HG02970 (cell line): ENCODE measurements at regions not wholly inside any gene's neighbourhood (a gene's known extent, or its start where the extent isn't known, plus 50 kb on each side); places are given as distances from the start of the nearest gene placed in this dataset.
A peak's percentile ranks its signal among the peaks of the same experiment; 100 is the strongest.
"Not testable (repeated sequence)": the region's sequence is repeated elsewhere in the genome, so short reads cannot be mapped to it uniquely, and the experiment has no call there.

Source experiments
- ATAC-seq: cut with Tn5 transposase; IDR thresholded peaks from one replicate; pipeline ENCODE4 v1.9.1; 2021; ENCODE audit warnings: mild to moderate bottlenecking, moderate library complexity, moderate number of reproducible peaks; ENCODE audit not compliant: unreplicated experiment, low FRiP score

DNA sequence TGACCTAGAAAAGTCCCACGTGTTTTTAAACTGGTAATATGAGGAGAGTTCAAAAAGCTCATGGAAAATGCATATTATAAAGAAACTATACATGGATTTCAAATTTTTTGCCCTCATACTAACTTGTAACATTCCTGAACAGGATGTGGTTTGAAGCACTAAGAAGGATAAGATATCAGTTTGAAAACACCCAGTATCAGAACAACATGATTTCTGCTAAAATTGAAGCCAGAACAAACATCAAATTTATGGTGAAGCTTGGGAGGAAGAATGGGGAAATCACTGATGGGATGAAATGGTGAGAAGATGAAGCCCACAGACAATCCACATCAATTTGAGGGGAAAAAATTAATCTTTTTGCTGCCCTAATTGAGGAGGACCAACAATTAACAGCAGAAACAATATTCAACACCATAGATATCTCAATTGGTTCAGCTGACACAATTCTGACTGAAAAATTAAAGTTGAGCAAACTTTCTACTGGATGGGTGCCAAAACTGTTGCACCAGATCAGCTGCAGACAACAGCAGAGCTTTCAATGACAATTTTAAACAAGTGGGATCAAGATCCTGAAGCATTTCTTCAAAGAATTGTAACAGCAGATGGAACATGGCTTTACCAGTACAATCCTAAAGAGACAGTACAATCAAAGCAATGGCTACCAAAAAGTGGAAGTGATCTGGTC, 113.2 kb upstream of the SNX2 start:
- no peak for ATAC-seq

DNA sequence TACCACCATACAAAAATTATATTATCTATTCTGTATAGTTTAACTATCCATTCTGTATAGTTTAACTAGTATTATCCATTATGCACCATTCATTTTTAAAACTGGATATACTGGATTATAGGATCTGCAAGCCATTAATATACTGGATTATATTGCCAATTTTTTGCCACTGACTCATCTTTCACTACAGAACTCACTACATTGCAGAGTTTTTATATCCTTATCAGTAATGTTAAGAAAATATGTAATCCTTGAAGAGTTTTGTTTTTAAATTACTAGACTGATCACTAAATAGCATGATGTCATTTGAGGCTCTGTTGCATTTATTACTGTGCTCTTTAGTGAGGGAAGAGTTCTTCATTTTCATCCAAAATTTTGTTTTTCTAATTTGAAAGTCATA, 109.8 kb upstream of the SNX2 start:
- ATAC-seq = no peak

DNA sequence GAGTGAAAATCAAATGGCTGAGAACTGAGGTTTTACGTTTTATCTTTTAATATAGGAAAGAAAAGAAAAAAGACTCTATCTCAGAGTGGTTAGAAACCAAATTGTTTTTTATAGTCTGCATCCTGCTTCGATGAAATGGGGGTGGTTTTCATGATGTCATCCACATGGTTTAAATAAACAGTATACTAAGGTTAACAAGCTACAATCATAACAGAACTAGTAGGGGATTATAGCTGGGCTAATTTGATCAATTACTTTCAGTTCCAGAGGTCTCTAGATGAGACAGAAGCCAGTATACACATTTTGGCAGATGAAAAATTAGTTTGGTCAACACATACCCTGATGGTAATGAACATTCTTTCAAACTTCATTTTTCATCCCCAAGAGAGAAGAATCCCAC, 106.3 kb upstream of the SNX2 start:
- ATAC-seq = no peak

DNA sequence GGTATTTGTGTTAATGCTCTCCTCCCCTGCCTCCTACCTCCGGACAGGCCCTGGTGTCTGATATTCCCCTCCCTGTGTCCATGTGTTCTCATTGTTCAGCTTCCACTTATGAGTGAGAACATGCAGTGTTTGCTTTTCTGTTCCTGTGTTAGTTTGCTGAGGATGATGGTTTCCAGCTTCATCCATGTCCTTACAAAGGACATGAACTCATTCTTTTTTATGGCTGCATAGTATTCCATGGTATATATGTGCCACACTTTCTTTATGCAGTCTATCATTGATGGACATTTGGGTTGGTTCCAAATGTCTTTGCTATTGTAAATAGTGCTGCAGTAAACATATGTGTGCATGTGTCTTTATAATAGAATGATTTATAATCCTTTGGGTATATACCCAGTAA, 105.2 kb upstream of the SNX2 start:
- ATAC-seq = not testable (repeated sequence)

DNA sequence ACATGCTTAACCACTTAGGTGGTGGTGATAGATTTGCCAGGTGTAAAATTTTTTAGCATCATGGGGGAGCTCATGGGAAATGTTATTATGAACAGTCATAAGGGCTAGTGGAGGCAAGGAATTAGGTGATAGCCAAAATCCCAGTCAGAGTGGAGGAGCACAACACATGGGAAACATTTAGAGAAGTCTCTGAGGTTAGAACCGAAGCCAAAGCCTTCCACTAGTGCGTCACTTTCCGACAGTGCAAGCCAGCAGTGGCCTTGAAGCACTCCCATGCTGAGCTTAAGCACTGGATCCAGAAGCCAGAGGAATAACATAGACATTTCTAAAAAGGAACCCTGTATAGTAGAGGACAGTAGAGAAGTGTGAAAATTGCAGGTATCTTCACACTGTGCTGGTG, 101.5 kb upstream of the SNX2 start:
- ATAC-seq = no peak

DNA sequence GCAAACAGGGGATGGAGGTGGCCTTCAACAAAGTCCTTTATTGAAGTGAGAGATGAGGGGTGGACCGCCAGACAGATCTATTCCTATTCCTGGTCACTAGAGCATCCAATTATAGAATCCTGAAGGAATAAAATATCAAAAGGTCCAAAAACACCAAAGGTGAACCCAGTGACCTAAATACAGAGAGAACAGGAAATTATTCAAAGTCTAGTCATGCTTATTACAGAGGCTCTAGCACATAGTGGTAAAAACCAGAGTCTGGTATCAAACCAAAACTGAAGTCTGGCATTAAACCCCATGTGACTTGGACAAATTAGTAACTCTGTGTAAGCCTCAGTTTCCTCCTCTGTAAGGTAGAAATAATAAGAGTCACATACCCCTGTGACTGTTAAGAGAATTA, 100.5 kb upstream of the SNX2 start:
- no peak for ATAC-seq

DNA sequence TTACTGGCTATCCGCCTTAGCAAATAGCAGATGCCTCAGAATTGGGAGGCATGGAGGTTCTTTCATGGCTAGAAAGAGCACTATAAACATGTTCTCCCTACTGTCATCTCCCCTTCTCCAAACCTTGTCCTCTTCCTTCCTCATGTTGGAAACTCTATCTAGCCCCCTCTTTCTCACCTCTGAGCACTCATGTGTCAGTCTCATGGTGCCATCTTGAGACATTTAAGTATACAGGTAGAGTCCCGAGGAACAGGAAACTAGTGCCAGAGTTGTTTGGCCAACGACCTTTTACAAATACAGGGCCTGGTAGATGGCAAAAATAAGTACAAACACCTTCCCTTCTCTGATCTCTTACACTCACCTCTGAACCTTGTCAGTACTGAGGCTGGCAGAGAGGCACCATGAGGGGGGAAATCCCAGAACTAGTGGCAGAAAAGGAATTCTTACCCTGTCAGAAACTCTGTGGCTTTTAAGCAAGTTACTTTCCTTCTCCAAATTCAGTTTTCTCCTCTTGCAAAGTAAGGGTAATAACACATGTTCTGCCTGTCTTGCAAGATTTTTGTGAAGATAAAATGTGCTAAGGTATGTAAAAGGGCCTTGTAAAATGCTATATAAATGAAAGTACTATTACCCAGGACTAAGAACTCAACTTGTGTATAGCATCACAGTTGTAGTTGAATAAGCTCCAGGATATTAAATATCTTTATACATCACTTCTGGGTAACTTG, 94.1 kb upstream of the SNX2 start:
- no peak for ATAC-seq

DNA sequence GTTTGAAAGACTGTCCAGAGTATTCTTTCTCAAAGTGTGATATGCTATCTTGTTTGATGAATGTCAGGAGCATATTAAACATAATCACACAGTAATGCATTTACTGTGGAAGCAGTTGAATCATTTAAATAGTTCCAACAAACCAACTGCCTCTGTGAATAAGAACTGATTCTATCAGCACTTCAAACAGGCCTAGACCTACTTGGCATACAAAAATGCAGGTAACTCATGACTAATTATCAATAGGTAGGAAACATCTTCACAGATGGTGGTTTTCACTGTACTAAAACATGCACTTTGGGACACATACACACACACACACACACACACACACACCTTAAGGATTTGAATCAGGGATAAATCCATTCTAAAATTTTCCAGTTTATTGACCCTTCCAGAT, 91.2 kb upstream of the SNX2 start:
- ATAC-seq = no peak

DNA sequence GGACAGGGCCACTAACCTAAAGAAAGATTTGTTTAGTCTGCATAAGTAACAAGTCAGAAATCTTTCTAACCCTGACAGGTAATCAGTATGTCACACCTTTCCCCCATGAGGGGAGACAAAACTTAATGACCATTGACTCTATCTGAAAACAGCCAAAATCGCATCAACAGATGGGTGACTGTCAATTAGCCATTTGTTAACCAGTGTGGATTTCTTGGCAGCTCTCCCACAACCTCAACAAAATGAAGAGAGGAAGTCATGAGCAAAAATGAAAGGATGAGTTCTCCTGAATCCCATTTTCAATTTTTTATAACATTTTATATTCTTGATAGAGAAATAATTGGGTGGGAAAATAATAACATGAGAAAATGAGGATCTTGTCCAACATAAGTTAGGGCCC, 84.6 kb upstream of the SNX2 start:
- ATAC-seq = no peak

DNA sequence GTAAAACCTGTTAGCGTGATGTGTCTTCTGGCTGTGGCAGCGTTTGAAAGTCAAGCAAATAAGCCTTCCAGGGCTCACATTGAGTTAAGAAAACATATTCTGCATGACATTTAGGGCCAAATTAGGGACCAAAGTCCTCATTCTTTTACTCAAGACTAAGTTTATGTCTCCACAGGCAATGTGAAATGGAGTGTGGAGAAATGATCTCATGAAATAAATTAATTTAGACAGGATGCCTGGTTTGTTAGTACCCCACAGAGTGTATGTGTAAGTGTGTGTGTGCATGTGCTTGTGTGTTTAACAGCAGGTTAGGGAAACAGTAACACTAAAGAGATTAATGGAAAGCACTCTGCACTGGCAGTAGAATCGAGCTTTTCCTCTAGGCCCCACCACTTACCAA, 82.9 kb upstream of the SNX2 start:
- no peak for ATAC-seq

DNA sequence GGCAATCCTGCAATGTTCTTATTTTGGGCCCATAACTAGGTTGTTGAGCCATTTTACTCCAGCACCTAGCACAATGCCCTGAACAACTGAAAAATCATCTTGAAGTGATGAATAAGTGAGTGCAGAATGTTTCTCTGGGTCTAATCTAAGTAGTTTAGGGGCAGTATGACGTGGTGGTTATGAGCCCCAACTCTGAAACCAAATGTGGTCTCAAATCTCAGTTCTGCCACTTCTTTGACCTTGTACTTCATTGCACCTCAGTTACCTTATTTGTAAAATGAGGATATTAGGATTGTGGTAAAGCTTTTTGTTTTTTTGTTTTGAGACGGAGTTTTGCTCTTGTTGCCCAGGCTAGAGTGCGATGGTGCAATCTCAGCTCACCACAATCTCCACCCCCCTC, 80.9 kb upstream of the SNX2 start:
- ATAC-seq = no peak

DNA sequence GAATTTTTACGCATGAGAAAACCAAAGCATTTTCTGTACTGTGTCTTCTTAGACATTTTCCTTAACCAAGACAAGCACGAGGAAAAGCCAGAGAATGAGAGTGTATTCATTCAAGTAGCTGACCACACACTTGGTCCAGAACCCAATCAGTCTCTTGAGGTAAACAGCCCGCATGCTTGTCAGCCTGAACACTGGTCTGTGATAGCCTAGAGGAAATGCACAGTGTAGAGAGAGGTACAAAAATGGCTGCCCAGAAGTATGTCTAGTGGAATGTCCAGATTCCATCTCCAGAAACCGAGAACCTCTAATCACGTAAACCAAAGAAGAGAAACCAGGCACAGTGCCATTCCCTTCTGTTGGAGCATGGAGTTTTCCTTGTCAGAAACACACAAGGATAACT, 80.0 kb upstream of the SNX2 start:
- ATAC-seq = no peak

DNA sequence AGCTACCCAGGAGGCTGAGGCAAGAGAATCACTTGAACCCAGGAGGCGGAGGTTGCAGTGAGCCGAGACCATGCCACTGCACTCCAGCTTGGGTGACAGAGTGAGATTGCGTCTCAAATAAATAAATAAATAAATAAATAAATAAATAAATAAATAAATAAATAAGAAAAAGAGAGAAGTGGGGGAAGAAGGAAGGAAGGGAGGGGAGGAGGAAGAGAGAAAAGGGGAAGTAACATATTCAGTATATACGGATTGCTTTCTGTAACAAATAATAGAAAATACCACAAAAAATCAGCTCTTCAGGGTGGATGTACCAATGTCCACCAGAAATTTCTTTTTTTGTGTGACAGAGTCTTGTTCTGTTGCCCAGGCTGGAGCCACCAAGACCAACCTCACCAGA, 78.1 kb upstream of the SNX2 start:
- not testable (repeated sequence) for ATAC-seq

DNA sequence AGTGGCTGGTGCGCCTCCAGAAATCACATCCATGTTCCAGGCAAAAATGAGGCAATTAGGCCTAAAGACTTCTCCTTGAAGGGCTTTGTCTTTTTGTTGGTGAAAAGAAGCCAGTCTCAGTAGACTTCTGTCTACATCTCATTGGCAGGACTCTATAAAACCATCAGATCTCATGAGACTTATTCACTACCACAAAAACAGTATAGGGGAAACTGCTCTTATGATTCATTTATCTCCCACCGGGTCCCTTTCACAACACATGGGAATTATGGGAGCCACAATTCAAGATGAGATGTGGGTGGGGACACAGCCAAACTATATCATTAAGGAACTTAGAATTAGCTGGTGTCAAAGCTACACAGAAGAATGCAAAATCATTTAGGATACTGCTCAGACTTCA, 77.7 kb upstream of the SNX2 start:
- no peak for ATAC-seq

DNA sequence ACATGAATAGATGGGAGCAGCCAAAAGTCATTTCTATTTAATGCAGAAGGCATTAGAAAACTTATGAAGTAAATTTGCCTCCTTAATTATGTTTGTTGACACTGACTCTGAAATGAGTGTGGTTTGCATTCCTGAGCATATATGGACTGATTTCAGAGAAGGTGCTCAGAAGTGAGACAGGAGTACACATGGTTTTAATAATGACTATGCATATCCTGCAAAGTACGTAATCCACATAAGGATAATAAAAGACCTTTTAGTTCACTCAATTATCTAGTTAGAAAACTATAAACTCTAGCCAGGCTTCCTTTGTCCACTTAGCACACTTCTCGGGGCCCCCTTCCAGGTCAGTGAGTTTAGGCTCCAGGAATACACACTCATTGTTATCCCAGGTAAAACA, 75.7 kb upstream of the SNX2 start:
- ATAC-seq = no peak

DNA sequence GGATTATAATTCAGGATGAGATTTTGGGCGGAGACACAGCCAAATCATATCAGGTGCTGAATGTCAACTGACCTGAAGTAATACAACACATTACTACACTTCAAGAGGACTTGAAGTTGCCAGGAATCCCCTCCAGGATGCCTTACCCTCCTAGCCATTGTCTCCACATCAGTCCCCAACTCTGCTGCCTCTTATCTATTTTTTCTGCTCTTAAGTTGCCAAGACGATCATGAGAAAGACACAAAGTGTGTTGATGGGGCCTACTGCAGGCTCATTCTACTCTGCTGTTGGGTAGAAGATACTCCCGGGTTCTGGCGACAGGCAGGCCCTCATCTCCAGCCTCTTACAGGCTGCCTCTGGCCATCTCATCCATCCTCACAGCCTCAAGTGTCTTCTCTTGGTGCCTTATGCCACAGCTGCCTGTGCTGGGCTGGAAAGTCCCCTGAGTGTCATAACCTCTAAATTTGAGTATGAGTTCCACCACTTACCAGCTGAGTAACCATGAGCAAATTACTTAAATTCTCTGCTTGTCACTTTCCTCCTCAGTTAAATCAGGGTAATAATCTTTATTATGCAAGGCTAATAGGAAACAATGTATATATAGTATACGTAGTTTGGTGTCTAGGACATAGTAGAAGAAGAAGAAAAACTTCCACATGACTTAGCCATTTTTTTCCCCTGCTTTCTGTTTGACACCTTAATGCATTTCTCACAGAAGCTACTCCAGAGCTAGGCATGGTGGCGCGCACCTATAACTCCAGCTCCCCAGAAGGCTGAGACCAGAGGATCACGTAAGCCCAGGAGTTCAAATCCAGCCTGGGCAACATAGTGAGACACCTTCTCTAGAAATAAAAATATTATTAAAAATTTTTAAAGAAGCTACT, 73.0 kb upstream of the SNX2 start:
- ATAC-seq = peak; percentile 96

DNA sequence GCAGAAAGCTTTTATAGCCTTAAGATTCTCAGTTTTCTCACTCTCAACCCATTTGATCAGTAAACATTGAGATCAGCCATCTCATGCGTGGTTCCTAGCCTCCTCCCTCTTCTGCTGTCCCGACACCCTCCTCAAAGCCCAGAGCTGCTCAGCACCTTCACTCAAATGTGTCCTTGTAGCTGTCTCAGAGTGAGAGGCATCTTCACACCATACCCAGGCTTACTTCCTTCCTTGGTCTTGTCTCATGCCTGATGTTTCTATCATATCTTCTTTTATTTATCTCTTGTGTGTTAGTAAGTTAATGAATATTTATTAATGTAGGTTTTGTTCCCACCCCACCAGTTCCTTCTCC, 72.4 kb upstream of the SNX2 start:
- ATAC-seq = peak; percentile 28

DNA sequence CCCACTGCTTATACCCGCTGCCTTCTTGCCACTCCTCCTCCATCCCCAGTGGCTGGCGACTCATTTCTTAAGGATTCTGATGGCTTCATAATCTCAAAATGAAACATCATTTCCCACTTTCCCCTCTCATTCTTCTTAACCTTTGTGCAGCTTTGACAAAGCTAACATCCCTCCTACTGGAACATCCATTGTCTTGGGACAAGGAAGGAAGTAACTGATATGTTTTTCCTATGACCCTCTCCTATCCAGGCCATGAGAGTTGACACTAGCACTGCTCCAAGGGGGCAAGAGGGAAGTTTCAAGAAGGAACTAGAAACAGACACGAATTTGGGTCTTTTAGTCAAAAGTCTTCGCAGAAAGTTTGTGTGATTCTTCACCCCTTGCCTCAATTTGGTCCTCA, 71.7 kb upstream of the SNX2 start:
- ATAC-seq = no peak

DNA sequence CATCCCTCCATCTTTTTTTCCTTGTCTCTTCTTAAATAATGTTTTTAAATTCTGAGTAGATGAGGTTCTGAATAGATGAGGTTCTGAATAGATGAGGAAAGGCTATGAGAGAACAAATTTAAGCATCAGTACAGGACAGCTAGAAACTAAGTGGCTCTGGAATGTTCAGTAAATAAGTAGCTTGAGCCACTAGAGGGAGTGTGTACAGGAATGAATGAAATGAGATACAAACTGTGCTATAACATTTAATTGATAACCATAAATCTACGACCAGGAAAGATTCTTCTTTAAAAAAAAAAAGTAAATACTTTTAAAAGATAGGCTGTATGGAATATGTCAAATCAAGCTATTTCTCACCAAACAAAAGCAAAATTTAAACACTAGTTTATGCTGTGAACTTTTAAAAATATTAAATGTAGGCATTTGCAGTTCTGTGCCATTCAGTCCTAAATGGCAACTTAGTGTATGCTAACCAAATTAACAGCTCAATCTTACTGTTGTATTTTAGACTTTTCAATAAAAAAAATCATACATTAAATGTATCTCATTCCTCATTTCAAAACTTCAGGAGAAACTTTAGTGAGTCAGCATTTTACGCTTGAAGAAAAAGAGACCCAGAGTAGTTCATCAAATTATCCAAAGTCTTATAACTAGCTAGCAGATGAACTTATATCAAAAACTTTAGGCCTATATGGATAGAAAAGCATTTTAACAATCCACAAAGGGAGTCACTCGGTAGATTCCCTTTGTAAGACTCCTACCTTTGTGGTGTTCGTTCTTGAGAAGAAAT, 70.4 kb upstream of the SNX2 start:
- ATAC-seq = no peak

DNA sequence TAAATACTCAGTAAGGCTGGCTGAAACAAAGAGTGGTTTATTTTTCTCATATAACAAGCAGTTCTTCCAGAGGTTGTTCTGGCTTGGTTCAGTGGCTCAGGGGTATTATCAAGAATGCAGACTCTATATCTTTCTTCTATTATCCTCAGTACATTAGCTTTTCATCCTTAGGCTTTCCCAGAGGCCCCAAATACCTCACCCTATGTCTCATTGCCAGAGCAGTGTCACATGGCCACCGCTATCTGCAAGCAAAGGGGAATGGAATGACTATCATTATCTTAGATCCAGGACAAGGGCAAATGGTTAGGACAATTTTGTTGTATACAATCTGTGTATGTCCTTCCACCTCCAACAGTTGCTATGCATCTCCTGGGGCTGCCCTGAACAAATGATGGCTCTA, 69.0 kb upstream of the SNX2 start:
- ATAC-seq = no peak

DNA sequence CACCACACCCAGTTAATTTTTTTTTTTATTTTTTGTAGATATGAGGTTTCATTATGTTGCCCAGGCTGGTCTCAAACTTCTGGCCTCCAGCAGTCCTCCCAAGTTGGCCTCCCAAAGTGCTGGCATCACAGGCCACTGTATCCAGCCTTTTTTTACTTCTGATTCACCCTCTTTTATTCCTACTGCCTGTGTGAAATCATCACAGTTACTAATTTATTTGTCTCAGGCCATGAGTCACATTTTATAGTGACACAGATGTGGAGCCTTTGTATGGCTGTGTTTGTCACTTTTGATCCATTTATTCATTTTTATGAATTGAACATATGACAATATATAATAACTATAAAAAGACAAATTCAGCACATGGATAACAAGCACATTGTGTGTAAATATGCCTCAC, 67.1 kb upstream of the SNX2 start:
- no peak for ATAC-seq
